Loucy (cell line): ENCODE measurements at regions not wholly inside any gene's neighbourhood (a gene's known extent, or its start where the extent isn't known, plus 50 kb on each side); places are given as distances from the start of the nearest gene placed in this dataset.

Experiments
- H2AFZ ChIP-seq: fragments of 200-600 bp; sonication (generic); 2 replicates; pipeline ENCODE4 v1.6.0; 2016; ENCODE audit warnings: antibody characterized with exemption, mild to moderate bottlenecking, low read length, moderate library complexity
- H3F3A ChIP-seq: fragments of 200-600 bp; 2 replicates; pipeline ENCODE4 v1.6.0; 2016; ENCODE audit warnings: antibody characterized with exemption, low read depth, mild to moderate bottlenecking
- H3K27me3 ChIP-seq: fragments of 200-600 bp; sonication (generic); 2 replicates; pipeline ENCODE4 v1.6.1; 2014; ENCODE audit warnings: low read length, mild to moderate bottlenecking; ENCODE audit not compliant: insufficient read depth, poor library complexity, severe bottlenecking
- H3K36me3 ChIP-seq: fragments of 200-600 bp; sonication (generic); 2 replicates; pipeline ENCODE4 v1.6.1; 2016; ENCODE audit warnings: low read length; ENCODE audit not compliant: insufficient read depth
- H3K4me1 ChIP-seq: fragments of 200-600 bp; sonication (generic); 2 replicates; pipeline ENCODE4 v1.5.1; 2014; ENCODE audit warnings: low read length, mild to moderate bottlenecking; ENCODE audit not compliant: insufficient read depth, poor library complexity, severe bottlenecking
- H3K4me2 ChIP-seq: fragments of 200-600 bp; sonication (generic); 2 replicates; pipeline ENCODE4 v1.6.0; 2014; ENCODE audit warnings: antibody characterized with exemption, low read length, low read depth, mild to moderate bottlenecking; ENCODE audit not compliant: poor library complexity, severe bottlenecking
- H3K4me3 ChIP-seq: fragments of 200-600 bp; sonication (generic); 2 replicates; pipeline ENCODE4 v1.5.1; 2014; ENCODE audit warnings: low read length, mild to moderate bottlenecking, mixed read lengths; ENCODE audit not compliant: poor library complexity, severe bottlenecking
- H3K79me2 ChIP-seq: fragments of 200-600 bp; sonication (generic); 2 replicates; pipeline ENCODE4 v1.6.1; 2014; ENCODE audit warnings: low read length; ENCODE audit not compliant: insufficient read depth
- H3K9ac ChIP-seq: fragments of 200-600 bp; sonication (generic); 2 replicates; pipeline ENCODE4 v1.6.0; 2014; ENCODE audit warnings: mild to moderate bottlenecking, low read depth, low read length, moderate library complexity; ENCODE audit not compliant: poor library complexity, severe bottlenecking
- H3K9me2 ChIP-seq: fragments of 200-600 bp; sonication (generic); replicated peaks from 2 replicates; pipeline ENCODE4 v1.6.1; 2016; ENCODE audit warnings: low read depth, low read length, mixed read lengths
- H3K9me3 ChIP-seq: fragments of 200-600 bp; sonication (generic); 2 replicates; pipeline ENCODE4 v1.6.1; 2014; ENCODE audit warnings: mild to moderate bottlenecking, antibody characterized with exemption, low read length, low read depth; ENCODE audit not compliant: insufficient read depth
- H4K20me1 ChIP-seq: fragments of 200-600 bp; sonication (generic); 2 replicates; pipeline ENCODE4 v1.6.0; 2014; ENCODE audit warnings: antibody characterized with exemption, low read length, mild to moderate bottlenecking; ENCODE audit not compliant: insufficient read depth, poor library complexity, severe bottlenecking
- EZH2phosphoT487 ChIP-seq: fragments of 200-600 bp; IDR thresholded peaks from 2 replicates; pipeline ENCODE4 v1.6.1; 2018; ENCODE audit warnings: antibody characterized with exemption, mild to moderate bottlenecking, moderate library complexity, borderline replicate concordance
- TF ChIP-seq, protein P1 (sequence below): fragments of 200-600 bp; sonication (generic); conservative IDR thresholded peaks from 2 replicates; pipeline ENCODE4 v1.5.1; 2014; ENCODE audit warnings: mild to moderate bottlenecking, antibody characterized with exemption, low read length

DNA sequence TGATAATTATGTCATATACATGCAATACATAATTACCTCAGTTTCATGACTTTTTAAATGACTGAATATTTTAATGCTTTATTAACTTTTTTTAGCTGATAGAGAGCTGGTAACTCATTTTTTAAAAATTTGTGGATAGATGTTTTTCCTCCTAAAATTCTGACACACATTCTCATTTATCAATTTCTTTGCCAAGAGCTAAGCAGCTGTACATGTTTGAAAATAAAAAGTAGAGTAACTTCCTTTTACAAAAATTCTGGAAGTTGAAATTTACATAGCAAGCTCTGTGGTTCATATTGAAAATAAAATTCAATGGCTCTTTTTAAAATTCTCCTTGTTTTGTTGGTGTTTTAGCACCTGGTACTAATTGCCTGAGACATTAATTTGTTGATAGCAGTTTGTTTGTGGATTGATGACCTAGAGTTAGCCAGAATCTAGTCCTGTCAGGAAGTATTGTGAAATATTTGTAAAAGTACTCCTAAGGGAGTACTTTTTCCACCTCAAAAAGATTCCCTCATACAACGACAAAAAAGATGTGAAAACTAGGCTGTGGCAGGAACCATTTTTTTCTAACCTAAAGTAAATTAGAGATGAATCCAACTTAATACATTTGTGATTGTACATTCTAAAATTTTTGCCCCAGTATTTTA is 621.8 kb downstream of the BCKDHB start:
- no peaks in the 10 kb centered on the region for H3K9me3 ChIP-seq
- no peak overlapping the region for H3K9ac ChIP-seq
- no peak for TF ChIP-seq EZH2phosphoT487
- no peaks in the 10 kb centered on the region for H3K27me3 ChIP-seq
- no peaks in the 10 kb centered on the region for H3F3A ChIP-seq
- H4K20me1 ChIP-seq, result no peaks in the 10 kb centered on the region
- no peak overlapping the region for H2AFZ ChIP-seq
- peaks cover 13% of the 10 kb centered on the region for H3K4me1 ChIP-seq
- H3K4me2 ChIP-seq, result no peak overlapping the region
- no peak overlapping the region for H3K4me3 ChIP-seq
- no peaks in the 10 kb centered on the region for H3K9me2 ChIP-seq
- H3K36me3 ChIP-seq, result no peaks in the 10 kb centered on the region
- no peaks in the 10 kb centered on the region for H3K79me2 ChIP-seq

- Histone ChIP-seq H2AFZ (peak overlapping the region; percentile 50; the same call in 1 of the 2 replicates), H3K9me2 (no peaks in the 10 kb centered on the region), H3K79me2 (no peaks in the 10 kb centered on the region), H4K20me1 (no peaks in the 10 kb centered on the region), H3K4me3 (peak overlapping the region; percentile 34), H3K9me3 (no peaks in the 10 kb centered on the region), H3K4me2 (peak overlapping the region; percentile 23), H3K36me3 (no peaks in the 10 kb centered on the region), H3K4me1 (peaks cover 13% of the 10 kb centered on the region), H3K27me3 (no peaks in the 10 kb centered on the region), H3K9ac (no peak overlapping the region), H3F3A (no peaks in the 10 kb centered on the region)
- TF ChIP-seq, protein P1, sequence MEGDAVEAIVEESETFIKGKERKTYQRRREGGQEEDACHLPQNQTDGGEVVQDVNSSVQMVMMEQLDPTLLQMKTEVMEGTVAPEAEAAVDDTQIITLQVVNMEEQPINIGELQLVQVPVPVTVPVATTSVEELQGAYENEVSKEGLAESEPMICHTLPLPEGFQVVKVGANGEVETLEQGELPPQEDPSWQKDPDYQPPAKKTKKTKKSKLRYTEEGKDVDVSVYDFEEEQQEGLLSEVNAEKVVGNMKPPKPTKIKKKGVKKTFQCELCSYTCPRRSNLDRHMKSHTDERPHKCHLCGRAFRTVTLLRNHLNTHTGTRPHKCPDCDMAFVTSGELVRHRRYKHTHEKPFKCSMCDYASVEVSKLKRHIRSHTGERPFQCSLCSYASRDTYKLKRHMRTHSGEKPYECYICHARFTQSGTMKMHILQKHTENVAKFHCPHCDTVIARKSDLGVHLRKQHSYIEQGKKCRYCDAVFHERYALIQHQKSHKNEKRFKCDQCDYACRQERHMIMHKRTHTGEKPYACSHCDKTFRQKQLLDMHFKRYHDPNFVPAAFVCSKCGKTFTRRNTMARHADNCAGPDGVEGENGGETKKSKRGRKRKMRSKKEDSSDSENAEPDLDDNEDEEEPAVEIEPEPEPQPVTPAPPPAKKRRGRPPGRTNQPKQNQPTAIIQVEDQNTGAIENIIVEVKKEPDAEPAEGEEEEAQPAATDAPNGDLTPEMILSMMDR, result no peak
- TF ChIP-seq EZH2phosphoT487, result no peak
These were observed 618.9 kb downstream of the BCKDHB start for GRCh38 chr6:80725156-80725930.

GRCh38 chr6:80720824-80721223 is 614.4 kb downstream of the BCKDHB start:
- H3K36me3 ChIP-seq, result no peaks in the 10 kb centered on the region
- H3K4me1 ChIP-seq, result peaks cover 13% of the 10 kb centered on the region
- H3K9me3 ChIP-seq, result peaks cover 4% of the 10 kb centered on the region; the same call in 1 of the 2 replicates
- no peak for TF ChIP-seq EZH2phosphoT487
- TF ChIP-seq, protein P1, result no peak
- no peak overlapping the region for H3K9ac ChIP-seq
- no peaks in the 10 kb centered on the region for H4K20me1 ChIP-seq
- no peaks in the 10 kb centered on the region for H3K27me3 ChIP-seq
- H3K79me2 ChIP-seq, result no peaks in the 10 kb centered on the region
- no peaks in the 10 kb centered on the region for H3K9me2 ChIP-seq
- H2AFZ ChIP-seq, result no peak overlapping the region
- H3K4me2 ChIP-seq, result no peak overlapping the region
- no peak overlapping the region for H3K4me3 ChIP-seq
- no peaks in the 10 kb centered on the region for H3F3A ChIP-seq
